GM18870 (cell line): ENCODE measurements at regions not wholly inside any gene's neighbourhood (a gene's known extent, or its start where the extent isn't known, plus 50 kb on each side); places are given as distances from the start of the nearest gene placed in this dataset.

ENCODE experiments used
- ATAC-seq: cut with Tn5 transposase; IDR thresholded peaks from one replicate; pipeline ENCODE4 v1.9.1; 2021; ENCODE audit warnings: moderate library complexity; ENCODE audit not compliant: unreplicated experiment

- no peak for ATAC-seq
Observed at GRCh38 chr12:41983394-41983793, 161.3 kb downstream of the GXYLT1 start.

- ATAC-seq: no peak
Observed at GRCh38 chr12:41981758-41982157, 162.9 kb downstream of the GXYLT1 start.

GRCh38 chr12:41981013-41981412 lies 163.7 kb downstream of the GXYLT1 start:
- ATAC-seq: no peak

GRCh38 chr12:41980390-41980789 lies 164.3 kb downstream of the GXYLT1 start:
- ATAC-seq: no peak

GRCh38 chr12:41979574-41979973 lies 165.1 kb downstream of the GXYLT1 start:
- ATAC-seq: no peak

GRCh38 chr12:41972598-41972997 lies 172.1 kb downstream of the GXYLT1 start:
- no peak for ATAC-seq

GRCh38 chr12:41972196-41972595 lies 172.5 kb downstream of the GXYLT1 start:
- ATAC-seq: no peak

- no peak for ATAC-seq
Observed at GRCh38 chr12:41970744-41971143, 173.9 kb downstream of the GXYLT1 start.

GRCh38 chr12:41968599-41968998 lies 176.1 kb downstream of the GXYLT1 start:
- ATAC-seq: no peak

GRCh38 chr12:41967668-41968500 lies 176.8 kb downstream of the GXYLT1 start:
- no peak for ATAC-seq

- ATAC-seq: no peak
Observed at GRCh38 chr12:41966916-41967315, 177.8 kb downstream of the GXYLT1 start.

GRCh38 chr12:41966001-41966400 lies 178.7 kb downstream of the GXYLT1 start:
- ATAC-seq: no peak

GRCh38 chr12:41963398-41963797 lies 181.3 kb downstream of the GXYLT1 start:
- no peak for ATAC-seq

GRCh38 chr12:41962171-41962572 lies 182.5 kb downstream of the GXYLT1 start:
- no peak for ATAC-seq

GRCh38 chr12:41959271-41959670 lies 185.4 kb downstream of the GXYLT1 start:
- no peak for ATAC-seq

- ATAC-seq: no peak
Observed at GRCh38 chr12:41956353-41956752, 188.3 kb downstream of the GXYLT1 start.

GRCh38 chr12:41950455-41950854 lies 194.2 kb downstream of the GXYLT1 start:
- ATAC-seq: no peak

GRCh38 chr12:41946106-41946505 lies 198.6 kb downstream of the GXYLT1 start:
- ATAC-seq: no peak

- no peak for ATAC-seq
Observed at GRCh38 chr12:41944216-41944615, 200.5 kb downstream of the GXYLT1 start.

GRCh38 chr12:41943671-41944070 lies 201.0 kb downstream of the GXYLT1 start:
- no peak for ATAC-seq

- ATAC-seq: no peak
Observed at GRCh38 chr12:41942354-41942753, 202.3 kb downstream of the GXYLT1 start.

- ATAC-seq: no peak
Observed at GRCh38 chr12:41941079-41941478, 203.6 kb downstream of the GXYLT1 start.

- no peak for ATAC-seq
Observed at GRCh38 chr12:41940571-41940970, 204.1 kb downstream of the GXYLT1 start.
